ENCODE measurements at regions not wholly inside any gene's neighbourhood (a gene's known extent, or its start where the extent isn't known, plus 50 kb on each side); places are given as distances from the start of the nearest gene placed in this dataset.
"Not testable (repeated sequence)": the region's sequence is repeated elsewhere in the genome, so short reads cannot be mapped to it uniquely, and the experiment has no call there.

- no peak for TF ChIP-seq CTCF (conservative IDR thresholded peaks at IDR 0.05 in 1 of 2, IDR thresholded peaks at IDR 0.05 in 1 of 2; ENCODE audit: low read depth in 1 of 2, low read length in 2 of 2)
These were observed 200.7 kb upstream of the AHR start for GRCh38 chr7:17097668-17098297.

GRCh38 chr7:17098515-17098914 lies 199.9 kb upstream of the AHR start:
- H3K4me2 ChIP-seq (ENCODE audit: extremely low read depth, insufficient read depth, low read length), result no peak overlapping the region
- H3K27me3 ChIP-seq (ENCODE audit: control insufficient read depth, insufficient read depth, low read length), result no peaks in the 10 kb centered on the region
- H3K27ac ChIP-seq (ENCODE audit: insufficient read depth, low read length), result no peak overlapping the region
- no peak overlapping the region for H3K4me3 ChIP-seq (replicated peaks in 1 of 4; ENCODE audit: control extremely low read depth in 1 of 4, insufficient read depth in 1 of 4, low read depth in 3 of 4, low read length in 4 of 4)
- no peaks in the 10 kb centered on the region for H3K36me3 ChIP-seq (ENCODE audit: control insufficient read depth, insufficient read depth, low read length)
- no peaks in the 10 kb centered on the region for H3K4me1 ChIP-seq (ENCODE audit: control insufficient read depth, extremely low read depth, insufficient read depth, low read length)
- H2AFZ ChIP-seq (ENCODE audit: low read length), result no peak overlapping the region
- H3K9ac ChIP-seq (ENCODE audit: insufficient read depth, low read length), result no peak overlapping the region
- no peaks in the 10 kb centered on the region for H3K79me2 ChIP-seq (ENCODE audit: control insufficient read depth, insufficient read depth, low read length)
- no peak for DNase-seq (ENCODE audit: low read depth in 2 of 2)
- no peaks in the 10 kb centered on the region for H3K9me3 ChIP-seq (ENCODE audit: control insufficient read depth, insufficient read depth, low read depth, low read length)
- H4K20me1 ChIP-seq (ENCODE audit: control insufficient read depth, extremely low read depth, insufficient read depth, low read length), result no peaks in the 10 kb centered on the region
- TF ChIP-seq CTCF (conservative IDR thresholded peaks at IDR 0.05 in 1 of 2, IDR thresholded peaks at IDR 0.05 in 1 of 2; ENCODE audit: low read depth in 1 of 2, low read length in 2 of 2) (no peak), EZH2 (IDR thresholded peaks at IDR 0.05; ENCODE audit: low read length, missing control alignments) (no peak)

More at GRCh38 chr7:17097668-17098297, 200.7 kb upstream of the AHR start:
- no peaks in the 10 kb centered on the region for H3K27me3 ChIP-seq (ENCODE audit: control insufficient read depth, insufficient read depth, low read length)
- H3K9ac ChIP-seq (ENCODE audit: insufficient read depth, low read length), result no peak overlapping the region
- DNase-seq (ENCODE audit: low read depth in 2 of 2), result peak in 1 of 2 donors; percentile 18
- H3K79me2 ChIP-seq (ENCODE audit: control insufficient read depth, insufficient read depth, low read length), result no peaks in the 10 kb centered on the region
- no peak overlapping the region for H3K4me2 ChIP-seq (ENCODE audit: extremely low read depth, insufficient read depth, low read length)
- H2AFZ ChIP-seq (ENCODE audit: low read length), result peak overlapping the region; percentile 36
- no peak overlapping the region for H3K4me3 ChIP-seq (replicated peaks in 1 of 4; ENCODE audit: control extremely low read depth in 1 of 4, insufficient read depth in 1 of 4, low read depth in 3 of 4, low read length in 4 of 4)
- no peaks in the 10 kb centered on the region for H4K20me1 ChIP-seq (ENCODE audit: control insufficient read depth, extremely low read depth, insufficient read depth, low read length)
- no peaks in the 10 kb centered on the region for H3K9me3 ChIP-seq (ENCODE audit: control insufficient read depth, insufficient read depth, low read depth, low read length)
- no peak overlapping the region for H3K27ac ChIP-seq (ENCODE audit: insufficient read depth, low read length)
- no peaks in the 10 kb centered on the region for H3K4me1 ChIP-seq (ENCODE audit: control insufficient read depth, extremely low read depth, insufficient read depth, low read length)
- H3K36me3 ChIP-seq (ENCODE audit: control insufficient read depth, insufficient read depth, low read length), result no peaks in the 10 kb centered on the region

GRCh38 chr7:17099083-17099973 lies 199.1 kb upstream of the AHR start:
- Histone ChIP-seq H3K4me3 (replicated peaks in 1 of 4; ENCODE audit: control extremely low read depth in 1 of 4, insufficient read depth in 1 of 4, low read depth in 3 of 4, low read length in 4 of 4) (no peak overlapping the region), H2AFZ (ENCODE audit: low read length) (no peak overlapping the region), H4K20me1 (ENCODE audit: control insufficient read depth, extremely low read depth, insufficient read depth, low read length) (no peaks in the 10 kb centered on the region), H3K9ac (ENCODE audit: insufficient read depth, low read length) (no peak overlapping the region), H3K27me3 (ENCODE audit: control insufficient read depth, insufficient read depth, low read length) (no peaks in the 10 kb centered on the region), H3K36me3 (ENCODE audit: control insufficient read depth, insufficient read depth, low read length) (no peaks in the 10 kb centered on the region), H3K9me3 (ENCODE audit: control insufficient read depth, insufficient read depth, low read depth, low read length) (no peaks in the 10 kb centered on the region), H3K4me1 (ENCODE audit: control insufficient read depth, extremely low read depth, insufficient read depth, low read length) (no peaks in the 10 kb centered on the region), H3K79me2 (ENCODE audit: control insufficient read depth, insufficient read depth, low read length) (no peaks in the 10 kb centered on the region), H3K4me2 (ENCODE audit: extremely low read depth, insufficient read depth, low read length) (no peak overlapping the region), H3K27ac (ENCODE audit: insufficient read depth, low read length) (no peak overlapping the region)
- no peak for TF ChIP-seq EZH2 (IDR thresholded peaks at IDR 0.05; ENCODE audit: low read length, missing control alignments)
- no peak for TF ChIP-seq CTCF (conservative IDR thresholded peaks at IDR 0.05 in 1 of 2, IDR thresholded peaks at IDR 0.05 in 1 of 2; ENCODE audit: low read depth in 1 of 2, low read length in 2 of 2)
- DNase-seq (ENCODE audit: low read depth in 2 of 2), result peak; percentile 18 to 60

GRCh38 chr7:17099974-17100509 lies 198.4 kb upstream of the AHR start:
- not testable (repeated sequence) for DNase-seq (ENCODE audit: low read depth in 2 of 2); H3K4me2 ChIP-seq (ENCODE audit: extremely low read depth, insufficient read depth, low read length); H3K9me3 ChIP-seq (ENCODE audit: control insufficient read depth, insufficient read depth, low read depth, low read length); H3K27ac ChIP-seq (ENCODE audit: insufficient read depth, low read length); H3K79me2 ChIP-seq (ENCODE audit: control insufficient read depth, insufficient read depth, low read length); H3K36me3 ChIP-seq (ENCODE audit: control insufficient read depth, insufficient read depth, low read length); H3K9ac ChIP-seq (ENCODE audit: insufficient read depth, low read length); H3K27me3 ChIP-seq (ENCODE audit: control insufficient read depth, insufficient read depth, low read length); H3K4me1 ChIP-seq (ENCODE audit: control insufficient read depth, extremely low read depth, insufficient read depth, low read length); H3K4me3 ChIP-seq (replicated peaks in 1 of 4; ENCODE audit: control extremely low read depth in 1 of 4, insufficient read depth in 1 of 4, low read depth in 3 of 4, low read length in 4 of 4); H2AFZ ChIP-seq (ENCODE audit: low read length); H4K20me1 ChIP-seq (ENCODE audit: control insufficient read depth, extremely low read depth, insufficient read depth, low read length)

All from fibroblast of lung (primary cell).